Muscle of leg (tissue), 3 donors: ENCODE measurements at regions not wholly inside any gene's neighbourhood (a gene's known extent, or its start where the extent isn't known, plus 50 kb on each side); places are given as distances from the start of the nearest gene placed in this dataset.
A peak's percentile ranks its signal among the peaks of the same experiment; 100 is the strongest.

Source experiments
- DNase-seq: peaks from one replicate; pipeline ENCODE4 v3.0.0; 2013
- H3K27ac ChIP-seq: one replicate; pipeline ENCODE4 v1.5.1; 2013; ENCODE audit warnings: mild to moderate bottlenecking, low read length, control low read depth
- H3K27me3 ChIP-seq: one replicate; pipeline ENCODE4 v1.6.1; 2013; ENCODE audit warnings: low read length; ENCODE audit not compliant: control insufficient read depth, insufficient read depth
- H3K36me3 ChIP-seq: one replicate; pipeline ENCODE4 v1.6.1; 2013; ENCODE audit warnings: low read length; ENCODE audit not compliant: control insufficient read depth, insufficient read depth
- H3K4me1 ChIP-seq: one replicate; pipeline ENCODE4 v1.6.1; 2013; ENCODE audit warnings: low read length; ENCODE audit not compliant: control insufficient read depth, insufficient read depth
- H3K4me3 ChIP-seq: one replicate; pipeline ENCODE4 v1.5.1; 2013; ENCODE audit warnings: low read length, control low read depth
- H3K9me3 ChIP-seq: replicated peaks from 2 replicates; pipeline ENCODE4 v1.6.1; 2013; ENCODE audit warnings: low read depth, low read length; ENCODE audit not compliant: control insufficient read depth
- WGBS: methylation state at CpG from one replicate; pipeline ENCODE4 v1.1.5; 2013; ENCODE audit warnings: missing lambda C conversion rate; ENCODE audit not compliant: insufficient coverage; 5-methylcytosine and 5-hydroxymethylcytosine counted together

- Histone ChIP-seq H3K4me3 (no peak overlapping the region), H3K4me1 (no peaks in the 10 kb centered on the region), H3K27me3 (no peaks in the 10 kb centered on the region), H3K27ac (no peak overlapping the region), H3K36me3 (no peaks in the 10 kb centered on the region), H3K9me3 (no peaks in the 10 kb centered on the region)
- no CpG with 5 or more reads among the region's 2 CpGs for WGBS
- no peak for DNase-seq
Measured at GRCh38 chr16:80433623-80434022, 107.2 kb upstream of the DYNLRB2 start.

DNA sequence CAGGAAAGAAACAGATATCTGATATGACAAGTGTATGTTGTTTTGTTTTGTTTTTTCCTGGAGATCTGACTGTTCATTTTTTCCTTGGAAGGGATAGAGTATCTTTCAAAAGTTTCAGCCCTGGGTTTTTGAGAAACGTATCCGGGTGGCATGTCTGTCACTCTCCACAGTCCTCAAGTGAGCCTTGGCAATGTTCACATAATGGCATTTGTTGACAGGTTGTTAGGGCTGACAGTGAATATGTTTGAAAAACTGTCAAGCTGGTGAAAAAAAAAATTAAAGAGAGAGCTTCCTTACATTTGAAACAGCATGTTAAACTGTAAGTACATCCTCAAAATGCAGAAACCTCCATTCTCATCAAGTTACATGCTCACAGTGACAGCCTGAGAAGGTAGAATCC, 113.0 kb upstream of the DYNLRB2 start:
- Histone ChIP-seq H3K9me3 (no peaks in the 10 kb centered on the region), H3K4me3 (no peak overlapping the region), H3K27me3 (no peaks in the 10 kb centered on the region), H3K4me1 (no peaks in the 10 kb centered on the region), H3K36me3 (no peaks in the 10 kb centered on the region), H3K27ac (no peak overlapping the region)
- no peak for DNase-seq
- no CpG with 5 or more reads among the region's 2 CpGs for WGBS

DNA sequence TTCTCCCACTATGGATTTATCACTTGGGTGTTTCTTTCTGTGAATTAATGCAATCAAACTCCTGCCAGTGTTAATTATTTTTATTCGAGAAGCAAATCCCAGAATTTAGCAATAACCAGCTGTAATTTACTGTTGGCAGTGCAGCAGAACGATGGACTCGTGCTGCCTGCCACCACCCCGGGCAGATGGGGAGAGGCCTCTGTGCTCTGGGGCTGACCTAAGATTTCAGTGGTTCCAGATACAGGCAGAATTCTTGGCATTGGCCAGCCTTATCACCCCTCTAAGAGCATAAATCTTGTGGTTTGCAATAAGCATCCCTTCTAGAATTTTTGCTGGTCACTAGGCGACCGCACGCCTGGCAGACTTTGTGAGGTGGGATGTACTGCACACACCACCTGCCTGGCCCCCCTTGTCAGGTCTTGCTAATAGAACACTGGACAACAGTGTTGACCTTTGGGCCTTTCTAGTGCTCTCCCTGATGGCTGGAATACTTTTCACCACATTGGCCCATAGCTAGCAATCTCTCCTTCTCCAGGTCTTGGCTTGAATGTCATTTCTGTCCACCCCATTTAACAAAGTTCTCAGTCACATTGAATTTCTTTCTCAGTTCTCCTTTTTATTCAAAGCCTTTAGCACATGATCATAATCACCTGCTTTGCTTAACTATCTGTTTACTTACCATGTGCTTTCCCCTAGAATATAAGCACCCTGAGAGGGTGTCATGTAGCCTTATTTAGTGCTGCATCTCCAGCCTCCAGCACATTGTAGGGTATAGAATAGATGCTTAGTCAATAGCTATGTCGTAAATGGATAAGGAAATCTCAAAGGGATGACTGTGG, 122.1 kb upstream of the DYNLRB2 start:
- no peak overlapping the region for H3K27ac ChIP-seq
- no peak for DNase-seq
- H3K9me3 ChIP-seq = no peaks in the 10 kb centered on the region
- no peaks in the 10 kb centered on the region for H3K36me3 ChIP-seq
- no peak overlapping the region for H3K4me3 ChIP-seq
- WGBS = 65% methylated on average over 7 of the region's 8 CpGs
- H3K4me1 ChIP-seq = no peaks in the 10 kb centered on the region
- no peaks in the 10 kb centered on the region for H3K27me3 ChIP-seq

- Histone ChIP-seq H3K4me3 (no peak overlapping the region), H3K9me3 (no peaks in the 10 kb centered on the region), H3K4me1 (no peaks in the 10 kb centered on the region), H3K36me3 (no peaks in the 10 kb centered on the region), H3K27ac (no peak overlapping the region), H3K27me3 (no peaks in the 10 kb centered on the region)
- WGBS = 46% methylated on average over 2 of the region's 4 CpGs
- peak; percentile 26 for DNase-seq
Measured at GRCh38 chr16:80417706-80418271, 123.0 kb upstream of the DYNLRB2 start.

- DNase-seq = no peak
- Histone ChIP-seq H3K36me3 (no peaks in the 10 kb centered on the region), H3K4me3 (no peak overlapping the region), H3K27ac (no peak overlapping the region), H3K4me1 (no peaks in the 10 kb centered on the region), H3K27me3 (no peaks in the 10 kb centered on the region), H3K9me3 (no peaks in the 10 kb centered on the region)
- WGBS = no CpG with 5 or more reads among the region's 1 CpG
Measured at GRCh38 chr16:80408014-80408413, 132.8 kb upstream of the DYNLRB2 start.

DNA sequence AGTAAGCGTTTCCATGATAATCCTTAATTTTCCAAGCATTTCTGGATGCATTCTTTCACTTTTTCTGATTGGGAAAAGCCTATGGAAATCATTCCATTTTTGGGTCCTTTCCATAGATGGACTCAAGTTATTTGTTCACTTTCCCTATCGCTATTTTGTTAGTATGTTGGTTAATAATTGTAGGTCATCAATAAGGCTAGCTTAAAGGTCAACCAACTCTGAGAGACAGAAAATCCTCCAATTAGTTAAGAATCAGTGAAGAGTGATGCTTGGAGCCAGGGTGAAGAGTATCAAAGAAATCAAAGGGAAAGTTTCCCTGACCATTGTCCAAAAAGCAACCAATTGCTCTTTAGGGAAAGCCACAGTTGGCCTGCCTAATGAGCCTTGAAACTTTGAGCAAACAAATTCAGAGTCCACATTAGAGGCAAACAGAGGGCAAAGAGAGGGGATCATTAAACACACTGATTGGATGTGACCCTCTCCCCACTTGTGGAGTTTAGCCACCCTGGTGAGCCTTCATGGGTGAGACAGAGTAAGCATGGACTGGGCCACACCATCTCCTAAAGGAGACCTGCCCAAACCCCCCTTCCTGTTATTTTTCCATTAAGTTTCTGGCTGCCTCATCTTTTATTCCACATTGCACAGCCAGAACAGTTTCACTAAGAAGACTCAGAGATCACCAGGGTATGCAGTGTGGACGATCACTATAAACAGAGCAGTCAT, 133.4 kb upstream of the DYNLRB2 start:
- Histone ChIP-seq H3K4me3 (no peak overlapping the region), H3K9me3 (no peaks in the 10 kb centered on the region), H3K27me3 (no peaks in the 10 kb centered on the region), H3K4me1 (no peaks in the 10 kb centered on the region), H3K36me3 (no peaks in the 10 kb centered on the region), H3K27ac (no peak overlapping the region)
- peak; percentile 34 for DNase-seq
- WGBS = 91% methylated on average over 1 of the region's 3 CpGs

DNA sequence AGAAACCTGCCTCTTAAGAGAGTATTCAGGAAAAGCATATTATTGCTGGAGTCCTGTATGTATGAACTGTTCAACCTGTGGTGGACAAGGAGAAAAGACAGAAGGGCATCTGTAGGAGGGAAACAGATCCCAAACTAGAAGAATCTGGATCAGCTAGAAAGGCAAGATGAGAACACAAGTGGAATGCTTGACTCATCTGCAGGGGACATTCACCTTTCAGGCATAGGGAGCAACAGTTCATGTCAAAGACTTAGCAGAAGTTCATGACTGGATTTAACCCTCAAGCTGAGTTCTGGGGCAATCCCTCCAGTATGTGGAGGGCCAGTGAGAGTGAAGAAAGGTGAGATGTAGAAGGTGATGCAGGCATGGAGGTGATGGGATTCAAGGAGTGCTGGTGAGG, 135.9 kb upstream of the DYNLRB2 start:
- H3K4me3 ChIP-seq = no peak overlapping the region
- no peak for DNase-seq
- no peaks in the 10 kb centered on the region for H3K4me1 ChIP-seq
- H3K27me3 ChIP-seq = no peaks in the 10 kb centered on the region
- H3K27ac ChIP-seq = no peak overlapping the region
- H3K36me3 ChIP-seq = no peaks in the 10 kb centered on the region
- no peaks in the 10 kb centered on the region for H3K9me3 ChIP-seq

- Histone ChIP-seq H3K4me1 (no peaks in the 10 kb centered on the region), H3K4me3 (no peak overlapping the region), H3K27me3 (no peaks in the 10 kb centered on the region), H3K9me3 (no peaks in the 10 kb centered on the region), H3K27ac (no peak overlapping the region), H3K36me3 (no peaks in the 10 kb centered on the region)
- no CpG with 5 or more reads among the region's 3 CpGs for WGBS
- no peak for DNase-seq
Measured at GRCh38 chr16:80403894-80404293, 136.9 kb upstream of the DYNLRB2 start.

DNA sequence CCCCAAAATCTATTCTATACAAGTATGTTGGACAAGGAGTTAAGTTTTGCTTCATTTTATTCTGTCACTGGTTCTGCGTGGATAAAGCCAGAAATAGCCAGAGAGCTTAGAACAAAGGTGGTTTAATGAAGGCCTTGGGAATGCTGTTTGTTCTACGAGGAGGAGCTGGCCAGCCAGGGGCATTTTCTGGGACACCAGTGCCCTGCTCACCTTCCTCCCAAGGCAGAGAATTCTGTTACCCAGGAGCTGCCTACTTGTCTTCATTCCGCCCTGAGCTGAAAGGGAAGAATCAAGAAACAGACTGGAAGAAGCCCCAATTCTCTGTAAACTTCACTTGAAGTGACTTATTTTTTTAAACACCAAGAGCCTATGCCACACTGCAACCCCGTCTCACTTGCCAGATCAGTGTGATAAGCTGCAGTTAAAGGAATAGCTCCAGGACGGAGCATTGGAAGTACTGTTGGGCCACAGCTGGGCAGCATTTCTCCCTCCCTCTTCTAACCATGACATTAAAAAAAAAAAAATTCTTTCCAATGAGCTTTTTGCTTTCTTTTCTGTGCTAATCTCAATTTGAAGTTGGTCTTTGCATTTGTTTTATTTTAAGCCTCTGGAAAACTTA, 149.8 kb upstream of the DYNLRB2 start:
- Histone ChIP-seq H3K27me3 (no peaks in the 10 kb centered on the region), H3K36me3 (no peaks in the 10 kb centered on the region), H3K27ac (no peak overlapping the region), H3K4me1 (no peaks in the 10 kb centered on the region), H3K9me3 (no peaks in the 10 kb centered on the region), H3K4me3 (no peak overlapping the region)
- 75% methylated on average over 1 of the region's 5 CpGs for WGBS
- no peak for DNase-seq

- no peak for DNase-seq
- no CpG with 5 or more reads among the region's 4 CpGs for WGBS
- Histone ChIP-seq H3K36me3 (no peaks in the 10 kb centered on the region), H3K27me3 (no peaks in the 10 kb centered on the region), H3K4me3 (no peak overlapping the region), H3K27ac (no peak overlapping the region), H3K9me3 (no peaks in the 10 kb centered on the region), H3K4me1 (no peaks in the 10 kb centered on the region)
Measured at GRCh38 chr16:80390046-80390445, 150.7 kb upstream of the DYNLRB2 start.
